ENCODE measurements at regions not wholly inside any gene's neighbourhood (a gene's known extent, or its start where the extent isn't known, plus 50 kb on each side); places are given as distances from the start of the nearest gene placed in this dataset.
"Not testable (repeated sequence)": the region's sequence is repeated elsewhere in the genome, so short reads cannot be mapped to it uniquely, and the experiment has no call there.

GRCh38 chr15:99810663-99811062 is 77.4 kb upstream of the LYSMD4 start:
- not testable (repeated sequence) for TF ChIP-seq CTCF (IDR thresholded peaks at IDR 0.05; ENCODE audit: low read depth, low read length, poor library complexity, severe bottlenecking); EZH2phosphoT487 (IDR thresholded peaks at IDR 0.05; ENCODE audit: borderline replicate concordance, low read length)
